Stimulated activated CD4-positive, alpha-beta T cell treated with anti-CD3 and anti-CD28 coated beads, Interleukin-15, amount 100 ng/mL, for 1 hour (primary cell): ENCODE measurements at regions not wholly inside any gene's neighbourhood (a gene's known extent, or its start where the extent isn't known, plus 50 kb on each side); places are given as distances from the start of the nearest gene placed in this dataset.

ENCODE experiments used
- DNase-seq, 2 donors: peaks; one replicate each; pipeline ENCODE4 v3.0.0-alpha.2; 2020; ENCODE audit warnings: low read depth in 1 of 2, low spot score in 1 of 2

DNA sequence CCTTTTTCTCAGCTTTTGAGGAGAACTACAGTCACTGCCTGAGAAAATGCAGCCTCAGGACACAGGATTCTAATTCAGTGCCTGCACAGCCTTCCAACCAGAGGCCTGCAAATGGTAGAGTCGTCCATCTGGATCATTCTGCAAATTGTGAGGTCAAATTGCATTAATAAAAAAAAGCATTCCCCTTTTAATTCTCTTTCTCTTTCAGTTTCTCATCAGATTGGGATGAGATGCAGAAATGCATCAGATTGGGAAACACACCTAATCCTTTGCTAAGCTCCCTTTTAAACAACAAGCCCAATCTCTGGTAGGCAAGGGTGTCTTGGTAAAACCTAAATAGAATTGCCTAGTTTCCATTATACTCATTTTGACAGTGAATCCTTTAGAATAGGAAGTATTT, 838.8 kb downstream of the MAFB start:
- DNase-seq, result no peak

DNA sequence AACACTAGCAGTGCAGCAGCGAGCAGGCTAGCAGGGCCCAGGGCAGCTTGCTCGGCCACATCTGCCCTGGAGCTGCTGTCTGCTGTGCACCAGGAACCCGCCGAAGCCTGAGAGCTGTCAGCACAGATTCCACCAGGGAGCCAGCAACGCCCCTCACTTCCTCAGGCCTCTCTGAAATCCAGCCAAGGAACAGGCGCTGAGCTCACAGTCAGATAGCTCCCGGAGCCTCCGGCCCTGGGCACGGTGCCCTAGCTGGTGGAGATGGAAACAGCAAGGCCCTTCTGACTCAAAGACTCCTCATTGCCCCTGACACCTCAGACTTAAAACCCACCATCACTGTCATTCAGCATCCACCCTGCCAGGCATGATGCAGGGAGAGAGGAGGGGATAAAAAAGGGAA, 839.4 kb downstream of the MAFB start:
- DNase-seq, result no peak

DNA sequence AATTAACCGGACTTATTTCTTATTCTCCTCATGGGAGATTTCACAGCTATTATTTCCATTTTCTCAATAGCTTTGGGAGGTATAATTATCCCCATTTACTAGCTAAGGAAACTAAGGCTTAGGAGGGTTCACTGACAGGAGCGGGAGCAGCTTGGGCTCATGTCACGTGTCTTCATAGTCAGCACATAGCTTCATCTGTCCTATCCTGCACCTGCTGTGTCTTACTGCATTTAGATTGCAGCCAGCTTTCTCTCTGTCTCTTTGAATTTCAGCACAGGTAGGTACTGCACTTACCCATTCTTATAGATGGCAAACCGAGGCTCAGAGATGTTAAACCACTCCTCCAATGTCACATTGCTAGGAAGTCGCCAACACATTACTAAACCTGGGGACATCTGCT, 839.9 kb downstream of the MAFB start:
- DNase-seq, result no peak

DNA sequence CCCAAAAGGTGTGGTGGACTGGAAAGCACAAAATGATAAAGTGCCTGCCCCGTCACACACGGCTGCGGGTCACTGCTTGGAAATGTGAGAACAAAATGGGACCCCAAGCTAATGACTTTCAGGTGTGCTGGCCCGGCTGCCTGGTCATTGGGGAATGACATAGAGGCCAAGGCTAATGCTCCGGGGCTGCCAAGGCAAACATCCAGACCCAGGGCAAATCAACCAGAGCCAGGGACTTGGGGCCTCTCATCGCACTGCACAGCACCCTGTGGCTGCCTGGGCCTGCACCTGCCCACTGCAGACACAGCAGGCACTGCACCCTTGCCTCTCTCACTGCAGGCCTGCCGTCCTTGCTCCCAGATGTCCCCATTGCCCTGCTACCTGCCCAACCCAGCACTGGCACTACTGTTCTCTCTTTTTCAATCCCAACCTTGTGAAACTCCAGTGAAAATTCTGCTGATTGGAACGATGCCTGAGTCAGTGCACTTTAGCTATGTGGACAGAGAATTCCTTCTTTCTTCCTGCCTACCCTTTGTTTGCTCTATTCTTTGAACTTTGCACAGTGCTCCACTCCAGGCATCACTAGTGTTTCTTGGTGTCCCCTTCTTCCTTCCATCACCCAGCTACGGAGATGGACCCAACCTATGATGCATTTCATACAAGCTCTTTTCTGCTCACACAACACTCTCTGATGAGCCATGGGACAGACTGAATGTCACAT, 849.5 kb downstream of the MAFB start:
- no peak for DNase-seq

DNA sequence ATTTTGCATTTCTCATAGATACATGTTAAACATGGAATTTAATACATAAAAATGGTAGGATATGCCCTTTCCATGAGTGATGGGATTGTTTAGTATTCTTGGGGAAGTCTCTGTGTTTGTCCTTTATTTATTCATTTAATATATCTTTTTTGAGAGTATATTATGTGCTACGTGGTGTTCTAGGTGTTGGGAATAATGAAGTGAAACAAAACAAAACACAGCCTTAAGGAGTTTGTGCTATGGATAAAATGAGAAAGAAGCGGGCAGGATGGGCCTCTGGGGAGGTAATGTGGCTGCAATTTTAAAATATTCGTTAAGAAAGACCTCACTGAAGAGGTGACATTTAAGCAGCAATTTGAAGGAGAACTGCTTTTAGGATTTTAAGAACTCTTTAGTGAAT, 851.5 kb downstream of the MAFB start:
- no peak for DNase-seq

DNA sequence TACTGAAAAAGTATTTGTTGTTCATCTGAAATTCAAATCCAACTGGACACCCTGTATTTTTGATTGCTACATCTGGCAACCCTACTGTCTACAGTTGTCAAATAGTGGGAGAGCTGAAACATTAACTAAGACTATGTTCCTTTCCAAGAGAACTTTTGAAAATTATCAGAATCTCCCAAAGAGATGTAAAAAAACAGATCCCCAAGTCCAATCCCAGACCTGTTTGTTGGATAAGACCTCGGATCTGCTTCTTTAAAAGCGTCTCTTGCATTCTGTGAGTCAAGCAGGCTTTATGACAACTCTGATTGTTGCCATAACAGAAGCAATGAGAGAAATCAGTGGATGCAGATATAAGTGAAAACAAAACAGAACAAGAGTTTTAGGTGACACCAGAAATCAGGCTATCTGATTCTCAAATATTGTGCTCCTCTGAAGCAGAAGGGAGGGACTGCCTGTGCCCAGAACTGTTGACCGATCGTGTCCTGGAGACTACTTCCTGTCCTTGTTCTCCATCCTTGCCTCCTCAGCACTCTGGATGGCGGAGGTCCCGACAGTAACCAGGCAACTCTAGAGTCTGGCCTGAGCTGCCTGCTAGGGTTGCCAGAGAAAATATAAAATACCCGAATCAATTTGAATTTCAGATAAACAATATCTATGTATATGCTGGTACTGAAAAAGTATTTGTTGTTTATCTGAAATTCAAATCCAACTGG, 853.8 kb downstream of the MAFB start:
- no peak for DNase-seq

DNA sequence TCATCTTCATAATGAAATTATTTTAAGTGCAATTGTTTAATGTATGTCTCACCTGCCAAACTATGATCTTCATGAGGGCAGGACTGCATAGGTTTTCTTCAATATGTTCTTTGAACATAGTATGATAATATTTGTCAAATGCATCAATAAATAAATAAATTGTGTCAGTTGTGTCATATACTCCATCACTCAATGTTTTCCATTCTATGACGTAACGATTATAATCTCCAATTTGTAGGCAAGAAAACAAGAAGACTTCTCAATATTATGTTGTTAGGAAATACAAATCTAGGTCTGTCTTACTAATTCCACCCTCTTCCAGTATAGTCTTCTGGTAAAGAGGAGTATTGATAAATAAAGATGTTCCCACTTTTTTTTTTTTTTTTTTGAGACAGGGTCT, 858.1 kb downstream of the MAFB start:
- no peak for DNase-seq

DNA sequence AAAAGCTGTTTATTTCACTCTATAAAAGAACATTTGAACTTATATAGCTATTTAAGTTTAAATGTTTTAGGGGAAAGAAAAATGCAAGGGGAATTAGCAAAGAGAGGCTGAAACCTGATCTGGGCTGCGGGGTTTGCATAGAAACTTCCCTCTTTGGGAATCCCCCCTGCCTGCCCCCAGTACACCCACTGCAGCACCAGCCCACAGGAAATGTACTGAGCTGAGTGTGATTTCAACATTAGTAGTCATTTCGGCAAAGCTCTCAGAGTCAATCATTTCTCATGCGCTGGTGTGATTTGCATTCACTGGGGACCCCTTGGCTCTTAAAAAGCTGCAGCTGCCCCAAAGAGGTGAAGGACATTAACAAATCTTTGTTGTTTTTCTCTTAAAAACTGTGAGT, 859.4 kb downstream of the MAFB start:
- no peak for DNase-seq

DNA sequence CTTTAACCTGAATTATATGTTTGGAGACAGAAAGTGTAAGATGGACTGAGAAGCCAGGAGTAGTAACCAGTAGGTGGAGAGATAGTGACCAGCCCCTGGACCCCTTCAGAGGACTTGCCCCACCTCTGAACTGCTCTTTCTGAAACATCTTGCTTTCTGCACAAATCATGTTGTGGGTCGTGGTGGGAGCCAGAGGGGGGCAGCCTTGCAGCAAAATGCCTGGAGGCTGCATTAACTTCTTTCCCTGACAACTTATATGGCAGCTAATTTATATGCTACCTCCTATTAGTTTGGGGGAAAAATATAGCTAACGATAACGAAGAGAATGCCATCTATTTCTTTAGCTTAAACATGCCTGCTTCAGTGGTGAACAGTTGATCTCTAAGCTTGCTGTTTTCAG, 859.8 kb downstream of the MAFB start:
- no peak for DNase-seq

DNA sequence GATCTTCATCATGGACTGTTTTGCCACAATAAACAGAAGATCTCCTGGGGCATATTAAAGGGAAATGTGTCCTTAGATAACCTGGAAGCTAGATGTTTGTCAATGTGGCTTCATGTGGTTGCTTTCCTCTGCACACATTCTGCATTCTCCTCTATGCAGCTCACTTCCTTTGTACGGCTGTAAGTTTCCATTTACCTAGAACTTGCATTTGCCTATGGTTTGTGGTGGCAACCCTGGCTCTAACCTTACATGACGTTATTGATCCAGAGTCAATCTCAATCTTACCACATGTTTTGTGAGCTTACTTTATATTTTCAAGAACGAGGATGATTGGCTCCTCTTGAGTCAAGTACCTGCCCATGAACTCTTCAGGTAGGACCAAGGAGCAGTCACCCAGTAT, 863.1 kb downstream of the MAFB start:
- DNase-seq, result no peak

DNA sequence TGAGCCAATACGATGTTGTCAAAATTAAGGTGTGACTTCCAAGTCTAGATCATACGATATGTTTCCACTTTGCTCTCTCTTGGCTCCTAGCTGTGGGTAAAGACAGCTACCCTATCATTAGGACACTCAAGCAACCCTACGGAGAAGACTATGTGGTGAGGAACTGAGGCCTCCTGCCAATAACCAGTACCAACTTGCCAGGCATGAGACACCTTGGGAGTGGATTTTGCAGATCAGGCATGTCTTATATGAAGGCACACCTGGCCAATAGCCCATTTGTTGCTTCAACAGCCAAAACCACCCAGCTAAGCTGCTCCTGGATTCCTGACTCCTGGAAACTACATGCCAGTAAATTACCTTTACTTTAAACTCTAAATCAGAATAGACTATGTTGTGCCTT, 863.4 kb downstream of the DHX35 start:
- no peak for DNase-seq

DNA sequence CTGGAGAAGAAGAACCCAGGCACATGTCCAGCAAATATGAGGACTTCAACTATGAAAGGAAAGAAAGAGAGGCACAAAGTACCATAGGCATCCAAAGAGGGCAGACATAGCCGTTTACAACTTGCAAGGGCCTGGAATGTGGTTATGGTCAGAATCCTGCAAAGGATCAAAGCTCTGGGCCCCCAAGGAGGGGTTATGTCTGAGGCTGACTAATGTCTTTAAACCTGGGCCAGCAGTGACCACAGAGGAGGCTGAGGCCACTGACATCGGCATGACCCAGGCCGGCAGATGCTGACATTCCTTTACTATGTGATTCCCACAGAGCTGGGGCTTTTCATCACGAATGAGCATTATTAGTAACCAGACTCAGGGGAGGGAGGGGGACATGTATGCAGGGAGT, 861.1 kb downstream of the DHX35 start:
- DNase-seq, result no peak

DNA sequence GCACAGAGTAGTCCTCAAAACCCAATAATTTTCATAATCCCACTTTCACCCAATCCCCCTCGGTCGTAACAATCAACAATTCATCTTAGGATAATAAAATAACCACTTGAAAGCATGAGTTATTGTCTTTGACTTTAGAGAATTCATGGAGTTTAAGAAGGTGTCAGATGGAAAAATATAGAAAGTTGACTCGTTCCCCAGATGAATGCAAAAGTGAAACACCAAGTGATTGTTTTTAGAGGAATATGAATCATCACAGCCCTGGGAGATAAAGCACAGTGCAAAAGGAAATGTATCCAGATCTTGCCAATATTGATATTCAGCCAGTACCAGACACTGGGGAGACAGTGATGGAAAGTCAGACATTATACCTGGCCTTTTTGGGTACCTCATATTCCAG, 860.5 kb downstream of the DHX35 start:
- no peak for DNase-seq

DNA sequence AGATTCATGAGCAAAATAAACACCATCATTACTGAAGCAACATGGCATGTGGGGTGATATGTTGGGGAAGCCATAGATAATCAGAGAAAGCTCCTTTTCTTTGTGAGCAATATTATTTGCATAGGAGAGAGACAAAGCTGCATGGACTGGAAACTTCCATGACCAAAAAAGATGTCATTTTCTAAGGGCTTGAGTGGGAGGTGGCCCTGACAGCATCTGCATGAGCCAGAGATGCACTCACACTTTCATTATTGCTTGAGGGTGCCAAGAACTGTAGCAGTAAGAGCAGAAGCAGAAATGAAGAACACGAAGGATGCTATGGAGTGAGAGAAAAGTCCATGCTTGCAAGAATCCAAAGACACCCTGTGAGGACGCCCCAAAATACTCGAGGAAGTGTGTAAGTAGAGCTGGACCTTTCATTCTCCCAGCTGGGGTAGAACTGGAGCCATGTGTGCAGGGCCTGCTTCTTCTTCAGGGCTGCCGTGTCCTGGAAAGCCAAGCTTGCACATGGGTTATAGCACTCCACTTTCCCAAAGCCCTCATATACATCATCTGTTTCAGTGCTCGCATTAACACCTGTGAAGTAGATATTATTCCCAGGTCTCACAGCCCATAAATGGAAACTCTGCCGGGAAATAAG, 851.2 kb downstream of the DHX35 start:
- no peak for DNase-seq

DNA sequence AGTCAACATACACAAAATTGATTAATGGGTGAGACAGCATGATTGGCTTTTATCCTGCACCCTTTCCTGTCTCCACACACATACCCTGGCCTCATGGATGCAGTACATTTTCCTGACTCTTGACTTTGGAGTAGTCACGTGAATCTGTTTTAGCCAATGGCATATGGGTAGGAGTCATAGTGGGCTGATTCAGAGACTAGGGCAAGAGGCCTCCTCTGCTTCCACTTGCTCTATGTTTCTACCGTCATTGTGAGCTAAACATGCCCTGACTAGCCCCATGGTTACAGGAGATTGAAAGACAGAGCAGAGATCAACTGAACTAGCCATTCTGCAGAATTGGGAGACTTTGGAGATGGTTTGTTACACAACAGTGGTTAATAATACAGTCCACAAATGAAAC, 850.0 kb downstream of the DHX35 start:
- no peak for DNase-seq

DNA sequence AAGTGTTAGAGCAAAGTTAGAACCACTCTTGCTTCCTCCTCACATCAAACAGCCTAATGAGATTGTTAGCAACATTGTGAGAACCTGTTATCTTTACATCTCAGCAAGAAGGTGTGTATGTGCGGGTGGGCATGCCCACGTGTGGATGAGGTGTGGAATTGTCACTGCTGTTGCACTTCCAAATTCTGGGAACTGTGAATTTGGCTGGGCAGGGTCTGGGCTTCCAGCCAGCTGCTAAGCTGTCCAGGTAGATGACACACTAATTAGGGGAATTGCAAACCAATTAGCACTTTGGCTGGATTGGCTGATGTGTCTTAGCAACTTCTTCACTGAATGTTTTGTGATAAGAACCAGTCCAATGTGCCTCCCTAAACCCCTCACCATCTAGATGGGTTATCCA, 848.2 kb downstream of the DHX35 start:
- no peak for DNase-seq

DNA sequence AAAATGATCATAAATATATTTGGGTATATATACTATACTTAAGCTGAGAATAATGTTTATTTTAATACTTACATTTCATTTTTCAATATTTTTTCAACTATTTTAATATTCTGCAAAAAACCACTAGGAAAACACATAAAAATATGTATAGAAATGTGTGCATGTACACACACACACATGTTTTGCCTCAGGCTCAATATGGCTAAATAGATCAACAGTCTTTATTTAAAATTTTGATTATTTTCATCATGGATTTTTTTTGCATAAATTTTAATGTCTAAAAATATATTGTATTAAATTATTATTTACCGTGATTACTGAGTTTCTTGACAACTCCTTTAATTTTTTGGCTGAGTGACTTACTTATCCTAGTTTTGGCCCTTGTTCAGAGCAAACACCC, 846.5 kb downstream of the DHX35 start:
- DNase-seq, result no peak

DNA sequence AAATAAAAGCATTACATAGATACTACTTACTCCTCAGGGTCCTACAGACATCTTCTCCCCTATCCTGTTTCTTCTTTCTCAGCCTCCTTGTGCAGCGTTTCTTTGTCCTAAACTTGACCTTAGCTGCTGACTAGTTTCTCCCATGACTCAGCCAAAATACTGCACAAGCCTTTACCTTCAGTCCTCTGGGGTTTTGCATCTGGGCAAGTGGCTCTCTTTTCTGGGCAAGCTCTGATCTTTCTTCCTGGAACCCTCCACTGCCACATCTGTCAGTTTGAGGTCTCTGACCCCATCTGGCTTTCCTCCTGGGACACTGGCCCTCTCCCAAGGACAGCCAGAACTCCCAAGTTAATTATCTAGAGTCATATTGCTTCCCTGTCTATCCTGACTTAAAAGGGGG, 838.4 kb downstream of the DHX35 start:
- DNase-seq, result no peak

DNA sequence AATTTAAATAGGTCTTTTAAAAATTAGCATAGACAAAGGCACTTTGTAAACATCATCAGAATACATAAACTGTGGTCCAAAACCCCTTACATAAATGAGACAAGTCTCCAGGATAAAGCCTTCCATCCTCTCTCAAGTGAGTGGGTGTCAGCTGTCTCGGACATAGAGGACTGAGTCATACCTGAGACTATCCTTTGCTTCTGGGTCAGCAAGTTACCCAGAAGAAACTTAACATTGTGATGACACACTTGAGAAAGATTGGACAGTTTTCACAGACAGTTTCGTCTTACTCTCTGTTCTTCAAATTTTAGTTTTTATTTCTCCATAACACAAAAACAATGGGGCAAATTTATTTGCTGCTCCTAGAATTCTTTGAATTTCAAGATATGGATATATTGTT, 838.0 kb downstream of the DHX35 start:
- DNase-seq, result no peak

DNA sequence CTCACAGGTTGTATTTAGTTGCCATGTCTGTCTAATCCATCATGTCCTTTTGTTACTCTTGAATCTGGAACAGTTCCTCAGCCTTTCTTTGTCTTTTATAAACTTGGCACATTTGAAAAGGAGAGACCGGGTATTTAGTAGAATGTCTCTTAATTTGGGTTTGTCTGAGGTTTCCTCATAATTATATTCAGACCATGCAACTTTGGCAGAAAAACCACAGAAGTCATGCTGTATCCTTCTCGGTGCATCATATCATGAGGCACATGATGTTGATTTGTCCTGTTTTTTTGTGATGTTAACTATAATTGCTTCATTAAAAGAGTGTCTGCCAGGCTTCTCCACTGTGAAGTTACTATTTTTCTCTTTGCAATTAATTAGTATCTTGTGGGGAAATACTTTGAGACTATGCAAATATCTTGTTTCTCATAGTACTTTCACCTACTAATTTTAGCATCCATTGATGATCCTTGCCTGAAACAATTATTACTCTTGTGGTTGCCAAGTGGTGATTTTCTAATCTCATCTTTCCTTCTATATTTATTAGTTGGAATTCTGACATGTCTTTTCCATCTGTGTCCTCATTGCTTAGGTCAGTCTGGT, 837.3 kb downstream of the DHX35 start:
- no peak for DNase-seq

DNA sequence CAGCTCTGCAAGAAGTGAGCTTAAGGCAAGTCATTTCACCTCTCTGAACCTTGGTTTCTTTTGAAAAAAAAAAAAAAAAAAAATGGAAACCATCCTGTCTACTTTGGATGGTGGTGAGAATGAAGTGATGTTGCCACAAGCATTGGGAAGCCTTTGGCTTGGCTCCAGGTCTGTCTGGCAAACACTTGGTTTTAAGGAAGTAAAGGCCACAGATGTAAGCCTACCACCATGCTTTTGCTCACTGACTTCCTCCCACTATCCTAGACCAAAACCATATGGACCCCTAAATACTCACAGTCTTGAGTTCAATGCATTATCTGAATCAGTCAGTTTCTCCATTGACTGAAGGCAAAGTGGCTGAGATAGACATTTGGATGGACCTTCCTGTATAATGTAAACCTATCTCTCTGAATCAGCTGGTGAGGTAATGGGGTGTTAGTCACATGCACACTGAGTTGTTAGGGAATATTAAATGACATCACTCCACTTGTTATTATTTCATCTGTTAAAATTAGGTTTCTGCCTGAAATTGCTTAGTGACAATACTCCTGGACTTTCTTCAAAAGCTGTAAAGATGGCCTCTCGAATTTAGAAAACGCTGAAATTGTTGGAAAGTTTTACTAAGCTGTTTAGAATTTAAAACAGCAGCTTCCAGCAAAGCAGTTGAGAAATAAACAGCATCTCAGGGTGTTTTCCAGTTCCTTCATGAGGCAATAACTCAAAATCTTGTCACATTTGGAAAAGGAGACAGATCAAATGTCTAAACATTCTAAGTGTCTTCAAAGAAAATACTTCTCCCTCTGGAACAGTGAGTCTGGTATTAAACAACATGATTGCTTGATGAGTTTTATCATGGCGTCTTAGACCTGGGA, 833.5 kb downstream of the DHX35 start:
- no peak for DNase-seq
